ENCODE measurements at regions not wholly inside any gene's neighbourhood (a gene's known extent, or its start where the extent isn't known, plus 50 kb on each side); places are given as distances from the start of the nearest gene placed in this dataset.

DNA sequence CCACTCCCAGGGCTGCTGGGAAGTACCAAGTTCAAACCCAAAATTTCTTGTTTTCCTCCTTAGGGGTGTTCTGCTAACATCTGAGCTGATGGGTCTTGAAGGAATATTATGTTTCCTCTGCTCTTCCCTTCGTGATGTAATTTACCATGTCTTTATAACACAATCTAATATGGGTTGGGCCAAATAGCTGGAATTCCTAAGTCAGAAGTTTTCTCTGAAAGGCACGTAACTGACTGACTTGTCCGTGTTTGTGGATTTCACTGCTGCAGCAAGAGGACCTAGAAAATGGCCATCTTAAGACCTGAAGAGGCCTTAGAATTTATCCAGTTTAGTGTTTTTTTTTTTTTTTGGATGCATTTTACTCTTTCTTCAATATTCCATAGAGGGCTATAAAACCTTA is 256.7 kb downstream of the DCDC2C start:
- no peak for TF ChIP-seq POLR2A (IDR thresholded peaks at IDR 0.05)
- TF ChIP-seq, protein P1, sequence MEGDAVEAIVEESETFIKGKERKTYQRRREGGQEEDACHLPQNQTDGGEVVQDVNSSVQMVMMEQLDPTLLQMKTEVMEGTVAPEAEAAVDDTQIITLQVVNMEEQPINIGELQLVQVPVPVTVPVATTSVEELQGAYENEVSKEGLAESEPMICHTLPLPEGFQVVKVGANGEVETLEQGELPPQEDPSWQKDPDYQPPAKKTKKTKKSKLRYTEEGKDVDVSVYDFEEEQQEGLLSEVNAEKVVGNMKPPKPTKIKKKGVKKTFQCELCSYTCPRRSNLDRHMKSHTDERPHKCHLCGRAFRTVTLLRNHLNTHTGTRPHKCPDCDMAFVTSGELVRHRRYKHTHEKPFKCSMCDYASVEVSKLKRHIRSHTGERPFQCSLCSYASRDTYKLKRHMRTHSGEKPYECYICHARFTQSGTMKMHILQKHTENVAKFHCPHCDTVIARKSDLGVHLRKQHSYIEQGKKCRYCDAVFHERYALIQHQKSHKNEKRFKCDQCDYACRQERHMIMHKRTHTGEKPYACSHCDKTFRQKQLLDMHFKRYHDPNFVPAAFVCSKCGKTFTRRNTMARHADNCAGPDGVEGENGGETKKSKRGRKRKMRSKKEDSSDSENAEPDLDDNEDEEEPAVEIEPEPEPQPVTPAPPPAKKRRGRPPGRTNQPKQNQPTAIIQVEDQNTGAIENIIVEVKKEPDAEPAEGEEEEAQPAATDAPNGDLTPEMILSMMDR (IDR thresholded peaks at IDR 0.05) = no peak
